ENCODE measurements at regions not wholly inside any gene's neighbourhood (a gene's known extent, or its start where the extent isn't known, plus 50 kb on each side); places are given as distances from the start of the nearest gene placed in this dataset.
"Not testable (repeated sequence)": the region's sequence is repeated elsewhere in the genome, so short reads cannot be mapped to it uniquely, and the experiment has no call there.

DNA sequence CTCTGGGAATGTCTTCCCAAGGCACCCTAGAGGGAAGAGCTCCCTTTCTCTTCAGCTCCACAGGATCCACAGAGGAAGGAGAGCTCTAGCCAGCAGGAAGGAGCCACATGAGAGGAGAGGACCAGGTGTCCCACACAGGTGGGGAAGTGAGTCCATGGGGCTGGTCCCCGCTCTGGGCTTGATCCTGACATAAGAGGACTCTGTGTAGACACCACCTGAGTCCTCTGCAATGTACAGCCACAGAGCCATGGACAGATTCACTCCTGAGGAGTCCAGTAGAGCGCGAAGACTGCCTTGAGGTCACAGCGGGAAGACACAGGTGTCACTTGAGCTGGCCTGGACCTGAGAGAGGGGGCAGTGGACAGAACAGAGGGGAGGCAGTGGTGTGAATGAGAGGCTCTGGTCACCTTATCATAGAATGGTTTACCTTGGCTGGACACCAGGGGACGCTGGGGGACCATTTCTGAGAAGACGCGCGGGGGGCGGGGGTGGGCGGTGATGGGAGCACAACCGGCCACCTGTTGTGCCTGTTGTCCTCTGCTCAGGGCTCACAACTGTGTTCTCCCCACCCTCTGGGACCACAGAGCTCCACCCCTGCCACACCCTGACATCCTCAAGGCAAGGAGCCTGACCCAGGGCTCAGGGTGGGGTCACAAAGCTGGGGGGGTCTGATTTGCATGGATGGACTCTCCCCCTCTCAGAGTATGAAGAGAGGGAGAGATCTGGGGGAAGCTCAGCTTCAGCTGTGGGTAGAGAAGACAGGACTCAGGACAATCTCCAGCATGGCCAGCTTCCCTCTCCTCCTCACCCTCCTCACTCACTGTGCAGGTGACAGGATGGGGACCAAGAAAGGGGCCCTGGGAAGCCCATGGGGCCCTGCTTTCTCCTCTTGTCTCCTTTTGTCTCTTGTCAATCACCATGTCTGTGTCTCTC, 128.2 kb downstream of the ZNF280B start:
- Histone ChIP-seq H3K36me3 (ENCODE audit: low read depth) (no peaks in the 10 kb centered on the region), H3K9me3 (ENCODE audit: severe bottlenecking) (peaks cover 4% of the 10 kb centered on the region), H3K4me1 (ENCODE audit: insufficient read depth, poor library complexity, severe bottlenecking) (no peaks in the 10 kb centered on the region), H3K27ac (ENCODE audit: poor library complexity, severe bottlenecking) (no peak overlapping the region), H3K4me3 (ENCODE audit: severe bottlenecking) (no peak overlapping the region), H3K27me3 (ENCODE audit: insufficient read depth, poor library complexity, severe bottlenecking) (peaks cover 34% of the 10 kb centered on the region)
- ATAC-seq (ENCODE audit: low read depth) (no peak), DNase-seq (ENCODE audit: low spot score) (no peak)
- TF ChIP-seq CTCF (IDR thresholded peaks at IDR 0.05; ENCODE audit: poor library complexity, severe bottlenecking): no peak

- DNase-seq (ENCODE audit: low spot score); H3K9me3 ChIP-seq (ENCODE audit: severe bottlenecking); ATAC-seq (ENCODE audit: low read depth); H3K27ac ChIP-seq (ENCODE audit: poor library complexity, severe bottlenecking); H3K36me3 ChIP-seq (ENCODE audit: low read depth); H3K4me1 ChIP-seq (ENCODE audit: insufficient read depth, poor library complexity, severe bottlenecking); H3K4me3 ChIP-seq (ENCODE audit: severe bottlenecking): not testable (repeated sequence)
- H3K27me3 ChIP-seq (ENCODE audit: insufficient read depth, poor library complexity, severe bottlenecking): peaks cover 42% of the 10 kb centered on the region
Observed at GRCh38 chr22:22381292-22381691, 127.2 kb downstream of the ZNF280B start.

DNA sequence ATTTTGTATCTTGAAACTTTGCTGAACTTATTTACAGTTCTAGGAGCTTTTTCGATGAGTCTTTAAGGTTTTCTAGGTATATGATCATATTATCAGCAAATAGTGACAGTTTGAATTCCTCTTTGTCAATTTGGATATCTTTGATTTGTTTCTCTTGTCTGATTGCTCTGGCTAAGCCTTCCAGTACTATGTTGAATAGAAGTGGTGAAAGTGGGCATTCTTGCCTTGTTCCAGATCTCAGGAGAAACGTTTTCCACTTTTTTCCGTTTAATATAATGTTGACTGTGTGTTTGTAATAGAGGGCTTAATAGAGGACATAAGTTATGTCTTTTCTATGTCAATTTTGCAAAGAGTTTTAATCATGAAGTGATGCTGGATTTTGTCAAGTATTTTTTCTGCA, 124.3 kb downstream of the ZNF280B start:
- H3K27ac ChIP-seq (ENCODE audit: poor library complexity, severe bottlenecking): no peak overlapping the region
- no peak for DNase-seq (ENCODE audit: low spot score)
- H3K36me3 ChIP-seq (ENCODE audit: low read depth): no peaks in the 10 kb centered on the region
- H3K9me3 ChIP-seq (ENCODE audit: severe bottlenecking): peaks cover 4% of the 10 kb centered on the region
- no peak for ATAC-seq (ENCODE audit: low read depth)
- H3K27me3 ChIP-seq (ENCODE audit: insufficient read depth, poor library complexity, severe bottlenecking): peaks cover 55% of the 10 kb centered on the region
- TF ChIP-seq CTCF (IDR thresholded peaks at IDR 0.05; ENCODE audit: poor library complexity, severe bottlenecking): no peak
- H3K4me3 ChIP-seq (ENCODE audit: severe bottlenecking): no peak overlapping the region
- no peaks in the 10 kb centered on the region for H3K4me1 ChIP-seq (ENCODE audit: insufficient read depth, poor library complexity, severe bottlenecking)

DNA sequence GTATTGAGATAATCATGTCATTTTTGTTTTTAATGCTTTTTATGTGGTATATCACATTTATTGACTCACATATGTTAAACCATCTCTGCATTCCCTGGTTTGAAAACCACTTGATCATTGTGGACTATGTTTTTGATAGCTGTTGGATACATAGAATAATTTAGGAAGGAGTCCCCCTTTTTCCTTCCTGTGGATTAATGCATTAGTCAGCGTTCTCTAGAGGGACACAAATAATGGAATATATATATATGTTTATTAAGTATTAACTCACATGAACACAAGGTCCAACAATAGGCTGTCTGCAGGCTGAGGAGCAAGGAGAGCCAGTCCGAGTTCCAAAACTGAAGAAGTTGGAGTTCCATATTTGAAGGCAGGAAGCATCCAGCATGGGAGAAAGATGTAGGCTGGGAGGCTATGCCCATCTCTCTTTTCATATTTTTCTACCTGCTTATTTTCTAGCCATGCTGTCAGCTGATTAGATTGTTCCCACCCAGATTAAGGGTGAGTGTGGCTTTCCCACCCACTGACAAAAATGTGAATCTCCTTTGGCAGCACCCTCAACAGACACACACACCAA, 123.8 kb downstream of the ZNF280B start:
- Histone ChIP-seq H3K27me3 (ENCODE audit: insufficient read depth, poor library complexity, severe bottlenecking) (peaks cover 53% of the 10 kb centered on the region), H3K4me1 (ENCODE audit: insufficient read depth, poor library complexity, severe bottlenecking) (no peaks in the 10 kb centered on the region), H3K27ac (ENCODE audit: poor library complexity, severe bottlenecking) (no peak overlapping the region), H3K4me3 (ENCODE audit: severe bottlenecking) (no peak overlapping the region), H3K9me3 (ENCODE audit: severe bottlenecking) (peaks cover 4% of the 10 kb centered on the region), H3K36me3 (ENCODE audit: low read depth) (no peaks in the 10 kb centered on the region)
- DNase-seq (ENCODE audit: low spot score): no peak
- ATAC-seq (ENCODE audit: low read depth): no peak
- no peak for TF ChIP-seq CTCF (IDR thresholded peaks at IDR 0.05; ENCODE audit: poor library complexity, severe bottlenecking)

- TF ChIP-seq CTCF (IDR thresholded peaks at IDR 0.05; ENCODE audit: poor library complexity, severe bottlenecking): no peak
- no peak overlapping the region for H3K4me3 ChIP-seq (ENCODE audit: severe bottlenecking)
- H3K36me3 ChIP-seq (ENCODE audit: low read depth): no peaks in the 10 kb centered on the region
- ATAC-seq (ENCODE audit: low read depth) (no peak), DNase-seq (ENCODE audit: low spot score) (no peak)
- H3K4me1 ChIP-seq (ENCODE audit: insufficient read depth, poor library complexity, severe bottlenecking): no peaks in the 10 kb centered on the region
- peaks cover 56% of the 10 kb centered on the region for H3K27me3 ChIP-seq (ENCODE audit: insufficient read depth, poor library complexity, severe bottlenecking)
- peaks cover 7% of the 10 kb centered on the region for H3K9me3 ChIP-seq (ENCODE audit: severe bottlenecking)
- H3K27ac ChIP-seq (ENCODE audit: poor library complexity, severe bottlenecking): no peak overlapping the region
Observed at GRCh38 chr22:22386602-22387385, 121.7 kb downstream of the ZNF280B start.

All from RWPE2 (cell line).